Stomach (tissue), 4 donors: ENCODE measurements at regions not wholly inside any gene's neighbourhood (a gene's known extent, or its start where the extent isn't known, plus 50 kb on each side); places are given as distances from the start of the nearest gene placed in this dataset.

Experiments
- CTCF ChIP-seq, 7 experiments: fragments of 450-650 bp in 4 of 7; fragments of 200-600 bp in 3 of 7; sonication (generic) in 3 of 7; IDR thresholded peaks; one replicate each; pipeline ENCODE4 v1.5.1; 2016 to 2019; ENCODE audit warnings: antibody characterized with exemption in 7 of 7, control low read depth in 2 of 7, mild to moderate bottlenecking in 1 of 7
- POLR2A ChIP-seq, 4 donors: fragments of 450-650 bp; IDR thresholded peaks; one replicate each; pipeline ENCODE4 v1.6.1; 2016; ENCODE audit warnings: antibody characterized with exemption in 4 of 4, control low read depth in 2 of 4, mild to moderate bottlenecking in 1 of 4, moderate library complexity in 1 of 4

DNA sequence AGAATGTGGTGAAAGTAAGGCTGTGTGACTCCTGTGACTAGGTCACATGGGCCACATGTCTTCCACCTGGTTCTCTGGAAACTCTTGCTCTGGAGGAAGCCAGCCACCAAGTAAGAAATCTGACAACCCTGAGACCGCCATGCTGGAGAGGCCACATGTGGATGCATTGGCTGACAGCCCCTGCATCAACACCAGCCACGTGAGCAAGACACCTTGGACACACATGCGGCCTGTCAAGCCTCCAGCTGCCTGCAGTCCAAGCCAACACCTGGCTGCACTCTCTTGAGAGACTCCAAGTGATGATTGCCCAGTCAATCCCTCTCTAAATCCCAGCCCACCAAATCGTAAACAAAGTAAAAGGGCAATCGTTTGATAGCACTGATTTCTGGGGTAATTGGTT, 112.6 kb downstream of the FOXL1 start:
- TF ChIP-seq CTCF (IDR thresholded peaks at IDR 0.05), result no peak
- no peak for TF ChIP-seq POLR2A (IDR thresholded peaks at IDR 0.05)
